Calu3 (cell line): ENCODE measurements at regions not wholly inside any gene's neighbourhood (a gene's known extent, or its start where the extent isn't known, plus 50 kb on each side); places are given as distances from the start of the nearest gene placed in this dataset.

Experiments used
- BruUV-seq: library from RNA; stranded (reverse); fragments of 400-500 nt; replicated peaks from 2 replicates; lab custom pipeline; 2021; lab: Mats Ljungman, UMichigan
- CTCF ChIA-PET: fragments of 300-600 bp; sonication (Branson Sonifier 250); formaldehyde crosslinking; loops from one replicate; lab custom pipeline; 2022; ENCODE audit warnings: antibody characterized with exemption; lab: Charles Lee
- DNase-seq: peaks from one replicate; pipeline ENCODE4 v3.0.0; 2022
- H3K27ac Mint-ChIP-seq: one replicate; pipeline ENCODE4 v1.8.0; 2022; ENCODE audit warnings: mixed read lengths; ENCODE audit not compliant: unreplicated experiment
- H3K27me3 Mint-ChIP-seq: one replicate; pipeline ENCODE4 v1.8.0; 2022; ENCODE audit warnings: mixed read lengths; ENCODE audit not compliant: unreplicated experiment
- H3K36me3 Mint-ChIP-seq: one replicate; pipeline ENCODE4 v1.8.0; 2022; ENCODE audit warnings: mild to moderate bottlenecking, moderate library complexity, mixed read lengths; ENCODE audit not compliant: insufficient read depth, unreplicated experiment
- H3K4me1 Mint-ChIP-seq: one replicate; pipeline ENCODE4 v1.8.0; 2022; ENCODE audit warnings: mild to moderate bottlenecking, low read depth, mixed read lengths; ENCODE audit not compliant: unreplicated experiment
- H3K4me3 Mint-ChIP-seq: one replicate; pipeline ENCODE4 v1.8.0; 2022; ENCODE audit warnings: mild to moderate bottlenecking, low read depth, moderate library complexity, mixed read lengths; ENCODE audit not compliant: unreplicated experiment
- H3K9me3 Mint-ChIP-seq: one replicate; pipeline ENCODE4 v1.8.0; 2022; ENCODE audit warnings: low read depth, mixed read lengths; ENCODE audit not compliant: unreplicated experiment
- CTCF ChIP-seq: fragments of 200-600 bp; IDR thresholded peaks from one replicate; pipeline ENCODE4 v1.8.0; 2022; ENCODE audit warnings: antibody characterized with exemption; ENCODE audit not compliant: unreplicated experiment
- intact Hi-C: fragments of 100-400 bp; cut with micrococcal nuclease; formaldehyde crosslinking; loops from one replicate; pipeline ENCODE4 v1.10.0; 2022; ENCODE audit not compliant: unreplicated experiment

- DNase-seq: peak; percentile 70
- Mint-ChIP-seq H3K9me3 (no peaks in the 10 kb centered on the region), H3K27ac (no peak overlapping the region), H3K27me3 (peaks cover 64% of the 10 kb centered on the region), H3K4me1 (no peaks in the 10 kb centered on the region), H3K36me3 (no peaks in the 10 kb centered on the region), H3K4me3 (no peak overlapping the region)
- peak; percentile 68 for TF ChIP-seq CTCF
- CTCF ChIA-PET: interaction anchor here (1.1 kb wide), 1 partner anchor 191 kb away, joined by 7 read pairs; no protein-coding TSS in a partner anchor
- intact Hi-C loops: loop anchor here (1.0 kb wide), 2 partner anchors 104 to 190 kb away; no protein-coding TSS in a partner anchor
- no TSS peak for BruUV-seq
Measured at GRCh38 chr7:132049462-132050304, 493.3 kb upstream of the PODXL start.

- Mint-ChIP-seq H3K36me3 (no peaks in the 10 kb centered on the region), H3K4me1 (no peaks in the 10 kb centered on the region), H3K27me3 (peaks cover 23% of the 10 kb centered on the region), H3K27ac (no peak overlapping the region), H3K4me3 (no peak overlapping the region), H3K9me3 (no peaks in the 10 kb centered on the region)
- no peak for DNase-seq
- CTCF ChIA-PET: no interaction called here
- TF ChIP-seq CTCF: no peak
- intact Hi-C loops: no loop called here
- BruUV-seq: no TSS peak
Measured at GRCh38 chr7:132045481-132045980, 489.1 kb upstream of the PODXL start.

- no TSS peak for BruUV-seq
- Mint-ChIP-seq H3K4me3 (no peak overlapping the region), H3K4me1 (no peaks in the 10 kb centered on the region), H3K27ac (no peak overlapping the region), H3K36me3 (no peaks in the 10 kb centered on the region), H3K9me3 (no peaks in the 10 kb centered on the region), H3K27me3 (peaks cover 18% of the 10 kb centered on the region)
- CTCF ChIA-PET: interaction anchor here (1.1 kb wide), 1 partner anchor 10 kb away, joined by 3 read pairs; no protein-coding TSS in a partner anchor
- intact Hi-C loops: no loop called here
- DNase-seq: no peak
- no peak for TF ChIP-seq CTCF
Measured at GRCh38 chr7:132045002-132045401, 488.6 kb upstream of the PODXL start.

GRCh38 chr7:132044247-132044646 lies 487.8 kb upstream of the PODXL start:
- no peak for TF ChIP-seq CTCF
- intact Hi-C loops: no loop called here
- no peaks in the 10 kb centered on the region for H3K9me3 Mint-ChIP-seq
- H3K27me3 Mint-ChIP-seq: peaks cover 13% of the 10 kb centered on the region
- CTCF ChIA-PET: interaction anchor here (1.1 kb wide), 1 partner anchor 9 kb away, joined by 3 read pairs; no protein-coding TSS in a partner anchor
- H3K4me3 Mint-ChIP-seq: no peak overlapping the region
- H3K4me1 Mint-ChIP-seq: no peaks in the 10 kb centered on the region
- no peak overlapping the region for H3K27ac Mint-ChIP-seq
- DNase-seq: no peak
- no TSS peak for BruUV-seq
- H3K36me3 Mint-ChIP-seq: no peaks in the 10 kb centered on the region
